ENCODE measurements at regions not wholly inside any gene's neighbourhood (a gene's known extent, or its start where the extent isn't known, plus 50 kb on each side); places are given as distances from the start of the nearest gene placed in this dataset.
A peak's percentile ranks its signal among the peaks of the same experiment; 100 is the strongest.

- no peak overlapping the region for H3K9ac ChIP-seq (ENCODE audit: low read length in 3 of 3)
- no peak overlapping the region for H3K27ac ChIP-seq (ENCODE audit: low read depth in 2 of 2, low read length in 2 of 2)
- no peaks in the 10 kb centered on the region for H3K27me3 ChIP-seq (ENCODE audit: control insufficient read depth, insufficient read depth, low read length)
- FAIRE-seq (peak; percentile 64), DNase-seq (no peak)
- H3K4me3 ChIP-seq (ENCODE audit: low read length in 3 of 3) = no peak overlapping the region
- H3K36me3 ChIP-seq (ENCODE audit: control insufficient read depth in 2 of 3, insufficient read depth in 3 of 3, low read length in 3 of 3) = no peaks in the 10 kb centered on the region
- TF ChIP-seq CTCF (IDR thresholded peaks at IDR 0.05; ENCODE audit: borderline replicate concordance, extremely low read depth, insufficient read depth) = no peak
- H3K9me3 ChIP-seq (ENCODE audit: control insufficient read depth in 2 of 3, insufficient read depth in 1 of 3, low read length in 3 of 3) = no peaks in the 10 kb centered on the region
- no peaks in the 10 kb centered on the region for H3K4me1 ChIP-seq (ENCODE audit: control insufficient read depth in 2 of 3, insufficient read depth in 2 of 3, low read depth in 1 of 3, low read length in 3 of 3)
- intact Hi-C loops (cut with DNase I) = no loop called here
Measured at GRCh38 chr9:103816146-103816545, 278.0 kb upstream of the SMC2 start.

DNA sequence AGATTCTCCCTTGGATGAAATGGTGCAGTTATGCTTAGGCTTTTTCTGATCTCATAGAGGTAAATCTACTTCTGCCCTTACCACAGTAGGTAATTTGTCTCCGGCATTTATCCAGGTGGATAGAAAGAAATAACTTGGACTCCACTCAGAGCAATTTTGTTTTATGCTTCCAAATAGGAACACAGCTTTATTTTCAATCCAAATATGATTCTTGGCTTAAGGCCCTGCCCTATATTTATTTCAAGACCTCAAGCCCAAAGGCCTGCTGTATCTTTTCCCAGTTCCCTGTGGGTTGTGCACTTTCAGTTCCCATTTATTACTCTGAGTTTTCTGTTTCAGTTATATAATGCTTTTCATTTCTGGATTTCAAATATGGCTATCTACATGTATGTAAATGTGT, 274.2 kb upstream of the SMC2 start:
- FAIRE-seq (no peak), DNase-seq (no peak)
- Histone ChIP-seq H3K36me3 (ENCODE audit: control insufficient read depth in 2 of 3, insufficient read depth in 3 of 3, low read length in 3 of 3) (no peaks in the 10 kb centered on the region), H3K27me3 (ENCODE audit: control insufficient read depth, insufficient read depth, low read length) (no peaks in the 10 kb centered on the region), H3K4me1 (ENCODE audit: control insufficient read depth in 2 of 3, insufficient read depth in 2 of 3, low read depth in 1 of 3, low read length in 3 of 3) (no peaks in the 10 kb centered on the region), H3K4me3 (ENCODE audit: low read length in 3 of 3) (no peak overlapping the region), H3K27ac (ENCODE audit: low read depth in 2 of 2, low read length in 2 of 2) (no peak overlapping the region), H3K9me3 (ENCODE audit: control insufficient read depth in 2 of 3, insufficient read depth in 1 of 3, low read length in 3 of 3) (no peaks in the 10 kb centered on the region), H3K9ac (ENCODE audit: low read length in 3 of 3) (no peak overlapping the region)
- intact Hi-C loops (cut with DNase I) = no loop called here
- no peak for TF ChIP-seq CTCF (IDR thresholded peaks at IDR 0.05; ENCODE audit: borderline replicate concordance, extremely low read depth, insufficient read depth)

DNA sequence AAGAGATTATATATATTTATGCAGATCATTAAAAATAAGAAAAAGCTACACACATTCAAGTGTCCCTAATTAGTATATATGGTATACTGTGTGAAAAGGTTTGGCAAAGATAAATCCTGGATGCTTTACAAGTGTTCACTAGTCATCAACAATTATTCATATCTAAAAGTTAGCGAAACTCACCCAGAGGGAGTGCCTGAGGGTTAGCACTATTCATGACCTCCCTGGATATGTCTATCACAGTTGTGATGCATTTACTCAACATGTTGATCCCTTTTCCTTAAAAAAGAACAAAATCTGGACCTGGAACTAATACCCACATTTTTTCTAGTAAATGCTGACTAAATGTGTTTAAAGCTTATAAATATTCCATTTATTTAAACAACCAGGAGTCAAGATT, 273.0 kb upstream of the SMC2 start:
- Histone ChIP-seq H3K9me3 (ENCODE audit: control insufficient read depth in 2 of 3, insufficient read depth in 1 of 3, low read length in 3 of 3) (no peaks in the 10 kb centered on the region), H3K4me1 (ENCODE audit: control insufficient read depth in 2 of 3, insufficient read depth in 2 of 3, low read depth in 1 of 3, low read length in 3 of 3) (no peaks in the 10 kb centered on the region), H3K36me3 (ENCODE audit: control insufficient read depth in 2 of 3, insufficient read depth in 3 of 3, low read length in 3 of 3) (no peaks in the 10 kb centered on the region), H3K27me3 (ENCODE audit: control insufficient read depth, insufficient read depth, low read length) (no peaks in the 10 kb centered on the region), H3K4me3 (ENCODE audit: low read length in 3 of 3) (no peak overlapping the region), H3K9ac (ENCODE audit: low read length in 3 of 3) (no peak overlapping the region), H3K27ac (ENCODE audit: low read depth in 2 of 2, low read length in 2 of 2) (no peak overlapping the region)
- no peak for DNase-seq
- no peak for FAIRE-seq
- intact Hi-C loops (cut with DNase I) = no loop called here
- no peak for TF ChIP-seq CTCF (IDR thresholded peaks at IDR 0.05; ENCODE audit: borderline replicate concordance, extremely low read depth, insufficient read depth)

GRCh38 chr9:103837940-103838339, 256.2 kb upstream of the SMC2 start:
- H3K9me3 ChIP-seq (ENCODE audit: control insufficient read depth in 2 of 3, insufficient read depth in 1 of 3, low read length in 3 of 3) = no peaks in the 10 kb centered on the region
- TF ChIP-seq CTCF (IDR thresholded peaks at IDR 0.05; ENCODE audit: borderline replicate concordance, extremely low read depth, insufficient read depth) = no peak
- intact Hi-C loops (cut with DNase I) = no loop called here
- no peaks in the 10 kb centered on the region for H3K36me3 ChIP-seq (ENCODE audit: control insufficient read depth in 2 of 3, insufficient read depth in 3 of 3, low read length in 3 of 3)
- H3K27ac ChIP-seq (ENCODE audit: low read depth in 2 of 2, low read length in 2 of 2) = no peak overlapping the region
- H3K4me1 ChIP-seq (ENCODE audit: control insufficient read depth in 2 of 3, insufficient read depth in 2 of 3, low read depth in 1 of 3, low read length in 3 of 3) = no peaks in the 10 kb centered on the region
- no peak for FAIRE-seq
- no peak overlapping the region for H3K4me3 ChIP-seq (ENCODE audit: low read length in 3 of 3)
- H3K9ac ChIP-seq (ENCODE audit: low read length in 3 of 3) = no peak overlapping the region
- H3K27me3 ChIP-seq (ENCODE audit: control insufficient read depth, insufficient read depth, low read length) = no peaks in the 10 kb centered on the region
- no peak for DNase-seq

All from kidney (tissue), 13 donors.